K562 (cell line): ENCODE measurements at regions not wholly inside any gene's neighbourhood (a gene's known extent, or its start where the extent isn't known, plus 50 kb on each side); places are given as distances from the start of the nearest gene placed in this dataset.

Experiments
- ATF1 ChIP-seq, 2 experiments: fragments of 450-650 bp in 1 of 2; IDR thresholded peaks; 2 replicates each; pipeline ENCODE4 v1.6.1; 2016; ENCODE audit warnings: missing compliant biosample characterization in 1 of 2, missing genetic modification characterization in 1 of 2
- BHLHE40 ChIP-seq: IDR thresholded peaks from 2 replicates; pipeline ENCODE4 v1.6.1; 2011; ENCODE audit warnings: low read length, improper control_type of control experiment
- CBFA2T2 ChIP-seq: fragments of 450-650 bp; conservative IDR thresholded peaks from 2 replicates; pipeline ENCODE4 v1.6.1; 2017; ENCODE audit warnings: mild to moderate bottlenecking
- CCNT2 ChIP-seq: IDR thresholded peaks from 2 replicates; pipeline ENCODE4 v1.6.1; 2011; ENCODE audit warnings: borderline replicate concordance, low read depth, mild to moderate bottlenecking, moderate library complexity, mixed read lengths, low read length; ENCODE audit not compliant: insufficient read length; ENCODE audit errors: extremely low read depth
- CREM ChIP-seq: IDR thresholded peaks from 2 replicates; pipeline ENCODE4 v1.6.1; 2014; ENCODE audit warnings: antibody characterized with exemption, low read depth
- E2F6 ChIP-seq, 2 experiments: IDR thresholded peaks; 2 replicates each; pipeline ENCODE4 v1.6.1; 2011; ENCODE audit warnings: borderline replicate concordance in 1 of 2, control low read depth in 1 of 2, low read depth in 1 of 2, low read length in 1 of 2, mild to moderate bottlenecking in 1 of 2, mixed read lengths in 1 of 2, moderate library complexity in 1 of 2; ENCODE audit not compliant: insufficient read depth in 1 of 2, insufficient read length in 1 of 2, poor library complexity in 1 of 2, severe bottlenecking in 1 of 2; ENCODE audit errors: extremely low read depth in 1 of 2
- HES1 ChIP-seq: fragments of 450-650 bp; IDR thresholded peaks from 2 replicates; pipeline ENCODE4 v1.6.1; 2016; ENCODE audit warnings: low read depth, mild to moderate bottlenecking, moderate library complexity
- L3MBTL2 ChIP-seq: fragments of 450-650 bp; IDR thresholded peaks from 2 replicates; pipeline ENCODE4 v1.6.1; 2016; ENCODE audit warnings: mild to moderate bottlenecking, moderate library complexity
- PHF8 ChIP-seq: fragments of 200-600 bp; sonication (generic); IDR thresholded peaks from 2 replicates; pipeline ENCODE4 v1.6.1; 2012; ENCODE audit warnings: mixed run types, mild to moderate bottlenecking, inconsistent platforms, low read length, moderate library complexity, borderline replicate concordance
- SMAD1 ChIP-seq: fragments of 150-350 bp; IDR thresholded peaks from 2 replicates; pipeline ENCODE4 v1.6.1; 2014; ENCODE audit warnings: low read length, low read depth; ENCODE audit not compliant: partially characterized antibody
- SMARCE1 ChIP-seq: fragments of 450-650 bp; IDR thresholded peaks from 2 replicates; pipeline ENCODE4 v1.7.1; 2016; ENCODE audit warnings: mild to moderate bottlenecking
- VEZF1 ChIP-seq: fragments of 200-800 bp; sonication (Bioruptor generic); IDR thresholded peaks from 2 replicates; pipeline ENCODE4 v1.6.1; 2017; ENCODE audit warnings: missing genetic modification characterization, missing compliant biosample characterization
- ZFP91 ChIP-seq: sonication (generic); formaldehyde crosslinking; IDR thresholded peaks from 2 replicates; pipeline ENCODE4 v1.8.0; 2022; ENCODE audit warnings: mild to moderate bottlenecking, missing genetic modification reagents
- ZNF347 ChIP-seq: fragments of 450-650 bp; formaldehyde crosslinking; IDR thresholded peaks from 2 replicates; pipeline ENCODE4 v1.4.0; 2020; ENCODE audit warnings: low read depth, mild to moderate bottlenecking, moderate library complexity
- ZNF699 ChIP-seq: fragments of 250-450 bp; sonication (Bioruptor Pico); IDR thresholded peaks from 2 replicates; pipeline ENCODE4 v1.8.0; 2021; ENCODE audit warnings: mild to moderate bottlenecking, moderate library complexity; ENCODE audit not compliant: insufficient replicate concordance
- TF ChIP-seq, protein P1 (sequence below): sonication (generic); formaldehyde crosslinking; IDR thresholded peaks from 2 replicates; pipeline ENCODE4 v1.9.0; 2022; ENCODE audit warnings: mild to moderate bottlenecking, missing genetic modification reagents
- TF ChIP-seq, protein P2 (sequence below): fragments of 450-650 bp; formaldehyde crosslinking; IDR thresholded peaks from 2 replicates; pipeline ENCODE4 v1.4.0; 2020; ENCODE audit warnings: mild to moderate bottlenecking, moderate library complexity
- TF ChIP-seq, protein P3 (sequence below): fragments of 450-650 bp; formaldehyde crosslinking; IDR thresholded peaks from 2 replicates; pipeline ENCODE4 v1.4.0; 2022; ENCODE audit warnings: missing genetic modification characterization

DNA sequence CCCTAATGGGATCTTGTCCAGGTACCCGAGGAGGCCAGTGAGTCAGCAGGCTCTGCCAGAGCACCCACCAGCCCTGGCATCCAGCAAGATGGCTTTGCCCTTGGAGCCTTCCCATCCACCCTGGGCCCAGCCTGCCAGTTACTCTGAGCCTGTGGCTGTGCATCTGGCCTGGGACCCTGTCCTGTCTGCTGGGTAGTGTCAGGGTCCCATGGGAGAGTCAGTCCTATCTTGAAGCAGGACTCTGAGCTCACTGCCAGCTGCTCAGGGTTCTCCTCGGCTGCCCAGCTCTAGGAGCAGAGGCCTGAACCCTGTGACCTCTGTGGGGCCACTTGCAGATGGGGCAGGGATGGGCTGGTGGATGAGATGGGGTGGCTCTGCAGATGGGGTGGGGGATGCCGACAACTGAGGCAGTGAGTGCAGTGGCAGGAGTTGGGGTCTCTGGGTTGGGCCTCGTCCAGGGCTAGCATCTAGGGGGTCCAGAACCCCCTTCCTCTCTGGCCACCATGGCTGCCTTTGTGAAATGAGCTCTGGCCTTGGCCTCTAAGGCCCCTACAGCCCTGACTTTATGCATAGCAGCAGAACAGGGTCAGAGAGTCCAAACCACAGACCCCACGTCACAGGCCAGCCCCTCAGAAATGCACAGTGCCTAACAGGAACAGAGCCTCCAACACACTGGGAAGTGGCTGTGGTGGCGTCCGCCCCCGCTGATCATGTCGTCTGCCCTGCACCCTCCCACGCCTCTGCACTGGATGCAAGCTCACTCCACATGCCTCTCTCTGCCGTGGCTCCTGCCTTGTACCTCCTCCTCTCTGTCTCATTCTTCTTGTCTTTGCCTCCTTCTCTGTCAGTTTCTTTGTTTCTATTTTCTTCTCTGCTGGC is 88.1 kb upstream of the RET start (continued):
- peak in 1 of 2 experiments; percentile 65 for TF ChIP-seq E2F6 (IDR thresholded peaks at IDR 0.05; ENCODE audit: borderline replicate concordance in 1 of 2, extremely low read depth in 1 of 2, insufficient read depth in 1 of 2, insufficient read length in 1 of 2, low read depth in 1 of 2, low read length in 1 of 2, poor library complexity in 1 of 2, severe bottlenecking in 1 of 2)
- TF ChIP-seq ZNF347: no peak
- peak; percentile 50 for TF ChIP-seq L3MBTL2
- peak; percentile 61 for TF ChIP-seq BHLHE40
- no peak for TF ChIP-seq SMARCE1
- TF ChIP-seq CREM: peak; percentile 78
- no peak for TF ChIP-seq ATF1 (CRISPR knock-in tag; IDR thresholded peaks at IDR 0.05)
- peak; percentile 32; the same call in 1 of the 2 replicates for TF ChIP-seq ATF1 (tag; IDR thresholded peaks at IDR 0.05)
- no peak for TF ChIP-seq ZFP91 (CRISPR knock-in tag)
- no peak for TF ChIP-seq CBFA2T2
- TF ChIP-seq, protein P1, sequence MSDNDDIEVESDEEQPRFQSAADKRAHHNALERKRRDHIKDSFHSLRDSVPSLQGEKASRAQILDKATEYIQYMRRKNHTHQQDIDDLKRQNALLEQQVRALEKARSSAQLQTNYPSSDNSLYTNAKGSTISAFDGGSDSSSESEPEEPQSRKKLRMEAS: no peak
- 0 out of 2 replicates have a peak, but pooled peaks have one; percentile 43 for TF ChIP-seq HES1
- peak; percentile 59 for TF ChIP-seq VEZF1 (CRISPR knock-in tag)
- no peak for TF ChIP-seq CCNT2
- no peak for TF ChIP-seq SMAD1
- no peak for TF ChIP-seq PHF8
- no peak for TF ChIP-seq ZNF699 (CRISPR knock-in tag)
- TF ChIP-seq, protein P2, sequence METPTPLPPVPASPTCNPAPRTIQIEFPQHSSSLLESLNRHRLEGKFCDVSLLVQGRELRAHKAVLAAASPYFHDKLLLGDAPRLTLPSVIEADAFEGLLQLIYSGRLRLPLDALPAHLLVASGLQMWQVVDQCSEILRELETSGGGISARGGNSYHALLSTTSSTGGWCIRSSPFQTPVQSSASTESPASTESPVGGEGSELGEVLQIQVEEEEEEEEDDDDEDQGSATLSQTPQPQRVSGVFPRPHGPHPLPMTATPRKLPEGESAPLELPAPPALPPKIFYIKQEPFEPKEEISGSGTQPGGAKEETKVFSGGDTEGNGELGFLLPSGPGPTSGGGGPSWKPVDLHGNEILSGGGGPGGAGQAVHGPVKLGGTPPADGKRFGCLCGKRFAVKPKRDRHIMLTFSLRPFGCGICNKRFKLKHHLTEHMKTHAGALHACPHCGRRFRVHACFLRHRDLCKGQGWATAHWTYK: no peak
- TF ChIP-seq, protein P3, sequence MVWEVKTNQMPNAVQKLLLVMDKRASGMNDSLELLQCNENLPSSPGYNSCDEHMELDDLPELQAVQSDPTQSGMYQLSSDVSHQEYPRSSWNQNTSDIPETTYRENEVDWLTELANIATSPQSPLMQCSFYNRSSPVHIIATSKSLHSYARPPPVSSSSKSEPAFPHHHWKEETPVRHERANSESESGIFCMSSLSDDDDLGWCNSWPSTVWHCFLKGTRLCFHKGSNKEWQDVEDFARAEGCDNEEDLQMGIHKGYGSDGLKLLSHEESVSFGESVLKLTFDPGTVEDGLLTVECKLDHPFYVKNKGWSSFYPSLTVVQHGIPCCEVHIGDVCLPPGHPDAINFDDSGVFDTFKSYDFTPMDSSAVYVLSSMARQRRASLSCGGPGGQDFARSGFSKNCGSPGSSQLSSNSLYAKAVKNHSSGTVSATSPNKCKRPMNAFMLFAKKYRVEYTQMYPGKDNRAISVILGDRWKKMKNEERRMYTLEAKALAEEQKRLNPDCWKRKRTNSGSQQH (CRISPR knock-in tag): no peak
